DMS114 treated with DMSO at 0.1 percent for 48 hours (cell line): ENCODE measurements at regions not wholly inside any gene's neighbourhood (a gene's known extent, or its start where the extent isn't known, plus 50 kb on each side); places are given as distances from the start of the nearest gene placed in this dataset.

Source experiments
- DNase-seq: peaks from one replicate; lab custom pipeline; 2025; ENCODE audit not compliant: unreplicated experiment; lab: John Stamatoyannopoulos, UW

GRCh38 chr6:17047889-17048288 lies 54.0 kb upstream of the STMND1 start:
- no peak for DNase-seq

- no peak for DNase-seq
Measured at GRCh38 chr6:17045581-17046322, 56.1 kb upstream of the STMND1 start.

GRCh38 chr6:17043148-17043522 lies 58.7 kb upstream of the STMND1 start:
- no peak for DNase-seq

- DNase-seq: peak; percentile 3
Measured at GRCh38 chr6:17042422-17043147, 59.3 kb upstream of the STMND1 start.

- no peak for DNase-seq
Measured at GRCh38 chr6:17039266-17039665, 62.6 kb upstream of the STMND1 start.

GRCh38 chr6:17038316-17038715 lies 63.5 kb upstream of the STMND1 start:
- DNase-seq: no peak

GRCh38 chr6:17036065-17036393 lies 65.8 kb upstream of the STMND1 start:
- no peak for DNase-seq

- no peak for DNase-seq
Measured at GRCh38 chr6:17035257-17036064, 66.4 kb upstream of the STMND1 start.

- DNase-seq: no peak
Measured at GRCh38 chr6:17033746-17034145, 68.1 kb upstream of the STMND1 start.

GRCh38 chr6:17032988-17033634 lies 68.7 kb upstream of the STMND1 start:
- no peak for DNase-seq

GRCh38 chr6:17032590-17032987 lies 69.3 kb upstream of the STMND1 start:
- no peak for DNase-seq

- DNase-seq: no peak
Measured at GRCh38 chr6:17031961-17032360, 69.9 kb upstream of the STMND1 start.

- DNase-seq: no peak
Measured at GRCh38 chr6:17027441-17027840, 74.4 kb upstream of the STMND1 start.

GRCh38 chr6:17022604-17023003 lies 79.2 kb upstream of the STMND1 start:
- DNase-seq: no peak

GRCh38 chr6:17021539-17021889 lies 80.3 kb upstream of the STMND1 start:
- DNase-seq: no peak

- no peak for DNase-seq
Measured at GRCh38 chr6:17020889-17021538, 80.8 kb upstream of the STMND1 start.

GRCh38 chr6:17018425-17018824 lies 83.4 kb upstream of the STMND1 start:
- no peak for DNase-seq

GRCh38 chr6:17017416-17017815 lies 84.4 kb upstream of the STMND1 start:
- DNase-seq: no peak

GRCh38 chr6:17015551-17016381 lies 86.1 kb upstream of the STMND1 start:
- peak; percentile 84 for DNase-seq

GRCh38 chr6:17015144-17015543 lies 86.7 kb upstream of the STMND1 start:
- no peak for DNase-seq
